ENCODE measurements at regions not wholly inside any gene's neighbourhood (a gene's known extent, or its start where the extent isn't known, plus 50 kb on each side); places are given as distances from the start of the nearest gene placed in this dataset.
"Not testable (repeated sequence)": the region's sequence is repeated elsewhere in the genome, so short reads cannot be mapped to it uniquely, and the experiment has no call there.

DNA sequence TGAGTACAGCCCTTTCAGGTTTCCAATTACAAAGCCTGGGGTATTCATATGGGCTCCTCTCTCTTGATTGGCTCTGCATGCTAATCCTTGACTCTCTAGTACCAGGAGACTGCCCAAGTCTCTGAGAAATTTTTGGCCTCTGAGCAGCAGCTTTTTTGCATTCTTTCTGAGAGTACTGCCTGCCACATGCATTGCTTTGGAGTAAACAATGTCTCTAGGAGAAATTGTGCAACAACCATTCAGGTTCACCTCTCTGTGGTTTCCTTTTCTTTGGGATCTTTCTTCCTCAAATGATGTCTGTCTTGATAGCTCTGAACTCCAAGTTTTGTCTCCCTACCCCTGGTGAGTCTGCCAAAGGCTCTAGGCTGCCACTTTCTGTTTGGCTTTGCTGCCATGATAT lies 115.8 kb upstream of the SETBP1 start:
- no peak for DNase-seq (ENCODE audit: extremely low read depth in 1 of 2, low read depth in 1 of 2)

DNA sequence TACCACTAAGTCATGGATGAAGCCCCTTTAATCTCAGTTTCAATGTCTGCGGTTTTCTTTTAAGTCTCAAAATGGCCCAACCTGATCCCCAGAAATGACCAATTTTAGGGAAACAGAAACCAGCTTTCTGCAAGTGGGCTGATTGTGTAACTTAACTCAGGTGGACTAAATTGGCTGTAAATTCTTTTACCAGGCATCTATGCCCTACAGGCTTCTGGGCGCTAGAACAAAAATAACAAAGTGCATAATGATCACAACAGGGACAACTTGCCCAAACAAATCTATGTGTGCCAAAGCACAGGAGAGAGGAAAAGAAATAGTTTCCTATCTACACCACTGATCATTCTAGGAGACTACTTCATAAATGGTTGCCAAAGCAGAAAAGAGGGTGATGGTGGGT lies 112.3 kb upstream of the SETBP1 start:
- no peak for DNase-seq (ENCODE audit: extremely low read depth in 1 of 2, low read depth in 1 of 2)

DNA sequence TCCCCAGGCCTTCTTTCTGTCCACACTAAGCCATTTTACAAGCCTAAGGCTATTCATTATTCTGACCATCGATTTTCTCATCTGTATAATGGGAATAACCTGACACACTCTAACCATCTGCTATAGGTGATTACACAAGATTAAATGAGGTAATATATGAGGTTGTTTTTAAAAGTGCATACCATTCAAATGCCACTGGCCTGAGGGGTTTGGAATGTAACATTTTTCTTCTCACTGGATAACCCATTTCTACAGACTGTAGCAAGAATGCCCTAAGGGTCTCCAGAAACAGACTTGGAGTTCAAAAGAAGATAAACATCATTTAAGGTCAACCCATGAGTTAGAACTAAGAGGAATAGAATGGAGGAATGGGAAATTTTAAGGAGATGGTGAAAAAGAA lies 111.7 kb upstream of the SETBP1 start:
- DNase-seq (ENCODE audit: extremely low read depth in 1 of 2, low read depth in 1 of 2): no peak

DNA sequence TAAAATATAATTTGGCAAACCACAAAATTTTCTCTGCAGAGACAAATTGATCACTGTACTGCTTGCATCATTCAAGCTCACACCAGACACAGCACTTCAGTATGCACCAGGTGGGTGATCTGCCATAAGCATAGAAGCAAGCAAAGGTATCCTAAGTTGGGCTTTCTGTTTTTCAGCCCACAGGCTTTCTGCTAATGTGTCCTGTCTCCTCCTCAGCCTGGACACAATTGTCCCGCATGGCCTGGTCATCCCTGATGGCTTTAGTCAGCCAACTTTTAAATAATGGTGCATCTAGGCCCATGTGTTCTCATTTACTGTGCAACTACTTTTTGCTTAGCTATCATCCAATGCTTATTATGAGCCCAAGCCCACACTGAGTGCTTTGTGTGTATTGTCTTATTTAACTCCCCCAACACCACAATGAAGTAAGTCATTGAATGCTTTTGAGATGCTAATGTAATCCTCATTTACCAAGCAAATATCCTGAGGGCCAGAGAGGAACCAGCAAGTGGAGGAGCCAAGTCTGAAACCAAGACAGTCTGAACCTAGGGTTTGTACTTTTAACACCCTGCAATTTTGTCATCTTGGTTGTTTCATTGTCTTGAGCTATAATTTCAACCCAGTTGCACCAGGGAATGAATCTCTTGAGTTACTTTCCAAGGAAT lies 111.2 kb upstream of the SETBP1 start:
- no peak for DNase-seq (ENCODE audit: extremely low read depth in 1 of 2, low read depth in 1 of 2)

DNA sequence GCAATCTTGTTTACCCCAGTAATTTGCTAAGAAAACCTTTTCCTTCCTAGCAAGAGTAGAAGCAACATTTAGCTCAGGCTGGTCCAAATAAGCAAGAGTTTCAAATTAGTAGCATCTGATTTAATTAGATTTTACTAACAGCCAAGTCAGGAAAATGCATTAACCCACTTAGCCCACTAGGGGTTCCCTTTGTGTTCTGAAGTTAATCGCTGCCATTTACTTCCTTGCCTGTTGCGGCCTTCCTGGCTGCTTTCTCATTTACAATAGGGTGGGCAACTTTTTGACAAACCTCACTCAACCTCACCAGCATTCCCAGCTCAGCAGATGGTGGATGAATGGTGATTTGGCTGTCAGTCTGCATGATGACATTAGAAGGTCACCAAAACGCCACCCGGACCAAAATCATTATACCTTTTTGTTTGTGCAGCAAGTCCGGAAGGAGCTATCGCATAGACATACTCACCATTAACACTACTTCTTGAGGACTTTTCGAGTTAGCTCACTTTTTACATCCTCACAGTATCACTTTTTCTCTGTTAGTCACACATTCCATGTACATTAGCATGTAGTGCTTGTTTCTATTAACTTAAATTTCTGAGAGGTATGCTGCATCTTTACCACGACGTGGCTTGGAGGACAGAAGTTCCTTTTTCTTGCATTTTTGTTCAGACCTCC lies 101.5 kb upstream of the SETBP1 start:
- DNase-seq (ENCODE audit: extremely low read depth in 1 of 2, low read depth in 1 of 2): no peak

DNA sequence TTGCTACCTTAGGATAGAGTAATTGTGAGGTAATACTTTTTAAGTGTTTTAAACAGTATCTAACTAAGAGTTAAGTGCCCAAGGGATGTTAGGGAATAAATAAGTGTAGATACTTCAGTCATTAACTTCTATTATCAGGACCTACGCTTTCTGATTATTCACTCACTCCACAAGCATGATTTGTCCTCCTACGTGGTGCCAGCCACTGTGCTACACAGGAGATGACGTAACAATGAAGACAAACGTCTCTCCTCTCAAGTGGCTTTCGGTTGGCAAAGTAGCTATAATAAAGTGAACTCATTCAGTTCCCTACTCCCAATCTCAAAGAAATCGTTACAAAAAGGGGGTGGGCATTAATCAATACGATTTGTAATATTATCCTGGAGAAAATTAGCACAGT lies 100.9 kb upstream of the SETBP1 start:
- DNase-seq (ENCODE audit: extremely low read depth in 1 of 2, low read depth in 1 of 2): no peak

DNA sequence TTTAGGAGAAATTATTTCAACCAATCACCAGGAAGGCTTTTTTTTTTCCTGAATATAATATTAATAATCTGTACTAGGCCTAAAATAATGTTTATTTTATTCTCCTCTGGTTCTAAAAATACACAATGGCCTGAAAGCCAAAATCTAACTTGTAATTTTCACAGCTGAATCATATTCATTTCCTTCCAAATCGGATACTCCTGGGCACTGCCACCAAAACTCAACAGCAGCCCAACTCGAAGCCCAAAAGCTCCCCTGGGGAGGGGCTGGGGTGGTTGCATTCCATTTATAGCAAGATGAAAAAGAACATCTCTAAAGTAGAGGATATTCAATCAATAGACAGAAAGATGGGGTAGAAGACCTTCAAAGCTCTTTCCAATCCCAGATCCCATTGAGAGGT lies 100.5 kb upstream of the SETBP1 start:
- DNase-seq (ENCODE audit: extremely low read depth in 1 of 2, low read depth in 1 of 2): no peak

DNA sequence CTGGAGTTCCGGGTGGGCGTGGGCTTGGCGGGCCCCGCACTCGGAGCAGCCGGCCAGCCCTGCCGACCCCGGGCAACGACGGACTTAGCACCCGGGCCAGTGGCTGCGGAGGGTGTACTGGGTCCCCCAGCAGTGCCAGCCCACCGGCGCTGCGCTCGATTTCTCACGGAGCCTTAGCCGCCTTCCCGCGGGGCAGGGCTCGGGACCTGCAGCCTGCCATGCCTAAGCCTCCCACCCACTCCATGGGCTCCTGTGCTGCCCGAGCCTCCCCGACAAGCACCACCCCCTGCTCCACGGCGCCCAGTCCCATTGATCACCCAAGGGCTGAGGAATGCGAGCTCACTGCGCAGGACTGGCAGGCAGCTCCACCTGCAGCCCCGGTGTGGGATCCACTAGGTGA lies 99.9 kb upstream of the SETBP1 start:
- DNase-seq (ENCODE audit: extremely low read depth in 1 of 2, low read depth in 1 of 2): not testable (repeated sequence)

DNA sequence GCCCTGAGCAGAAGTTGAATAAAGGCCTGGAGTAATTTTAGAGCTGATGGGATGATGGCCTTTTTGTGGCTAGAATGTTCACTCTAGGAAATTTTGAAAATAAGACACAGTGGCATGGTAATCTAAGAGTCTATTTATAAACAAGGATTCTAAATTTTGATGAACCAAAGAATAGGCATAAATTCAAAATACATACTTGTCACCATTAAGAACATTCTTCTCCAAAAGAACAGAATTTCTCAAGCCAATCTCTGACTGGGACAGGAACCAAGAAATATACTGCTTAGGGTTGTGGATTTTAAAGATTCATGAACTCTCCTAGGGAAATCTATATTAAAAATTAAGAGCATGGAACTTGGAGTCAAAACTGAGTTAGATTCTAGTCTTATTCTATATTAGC lies 98.2 kb upstream of the SETBP1 start:
- no peak for DNase-seq (ENCODE audit: extremely low read depth in 1 of 2, low read depth in 1 of 2)

DNA sequence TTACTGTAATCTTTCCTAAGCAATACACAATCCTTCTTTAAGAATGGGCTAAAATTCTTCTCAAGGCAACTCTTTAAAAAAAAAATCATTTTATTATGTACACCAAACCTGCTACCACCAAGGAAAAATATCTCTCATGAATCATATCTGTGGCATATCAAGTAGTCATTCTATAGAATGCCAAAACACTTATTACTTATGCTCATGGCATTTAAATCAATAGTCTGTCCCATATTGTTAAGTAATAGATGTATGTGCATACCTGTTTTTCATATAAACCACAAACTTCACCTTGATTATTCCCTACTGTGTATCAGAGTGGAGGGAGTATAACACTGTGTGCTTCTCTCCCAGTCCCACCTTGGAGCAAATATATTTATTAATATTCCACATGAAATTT lies 95.8 kb upstream of the SETBP1 start:
- DNase-seq (ENCODE audit: extremely low read depth in 1 of 2, low read depth in 1 of 2): no peak

DNA sequence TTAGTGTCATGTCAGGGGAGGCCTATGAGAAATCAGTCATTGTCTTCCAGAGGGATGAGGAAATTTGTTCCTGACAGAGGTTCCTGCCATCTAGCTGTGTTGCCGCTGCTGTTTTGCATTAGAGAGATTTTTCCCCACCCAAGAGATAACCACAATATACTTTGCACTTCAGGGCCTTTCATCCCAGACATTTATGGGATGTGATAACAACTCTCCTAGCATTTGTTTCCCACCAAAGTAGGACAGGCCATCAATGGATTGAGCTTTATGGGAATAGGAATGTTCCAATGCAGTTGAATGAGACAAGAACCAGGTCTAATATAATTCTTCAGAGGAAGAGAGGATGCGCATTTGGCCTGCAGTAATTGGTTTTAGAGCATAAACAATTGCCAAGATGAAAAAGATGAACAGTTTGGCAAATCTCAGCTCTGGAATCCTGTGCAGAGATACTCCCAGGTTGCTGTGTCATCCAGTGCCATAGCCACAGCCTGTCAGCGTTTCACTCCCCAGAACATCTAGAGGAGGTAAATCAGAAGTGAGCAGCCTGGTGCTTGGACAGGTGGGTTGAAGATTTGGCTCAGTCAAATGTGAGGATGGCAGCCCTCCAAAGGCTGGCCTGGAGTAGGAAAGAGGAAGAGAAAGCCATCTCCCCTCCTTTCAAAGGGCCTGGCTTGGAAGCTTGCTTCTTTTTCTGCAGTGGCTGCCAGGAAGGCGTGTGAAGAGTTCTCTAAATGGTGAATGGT lies 93.7 kb upstream of the SETBP1 start:
- no peak for DNase-seq (ENCODE audit: extremely low read depth in 1 of 2, low read depth in 1 of 2)

DNA sequence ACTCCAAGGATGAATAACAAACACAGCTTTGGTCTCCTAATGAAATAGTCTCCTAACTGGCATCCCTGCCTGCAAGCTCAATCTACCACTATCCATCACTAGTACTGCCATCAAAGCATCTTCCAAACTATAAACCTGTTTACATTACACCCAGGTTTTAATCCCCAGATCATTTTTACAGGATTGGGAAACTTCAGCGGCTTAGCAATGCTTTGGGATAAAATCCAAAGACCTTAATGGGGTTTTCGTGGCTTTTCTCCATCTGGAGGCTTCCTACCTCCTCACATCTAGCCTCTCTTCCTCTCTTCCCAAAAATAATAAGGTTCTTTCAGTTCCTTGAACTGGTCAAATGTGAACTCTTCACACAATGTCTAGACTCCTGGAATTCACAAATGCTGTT lies 92.2 kb upstream of the SETBP1 start:
- no peak for DNase-seq (ENCODE audit: extremely low read depth in 1 of 2, low read depth in 1 of 2)

DNA sequence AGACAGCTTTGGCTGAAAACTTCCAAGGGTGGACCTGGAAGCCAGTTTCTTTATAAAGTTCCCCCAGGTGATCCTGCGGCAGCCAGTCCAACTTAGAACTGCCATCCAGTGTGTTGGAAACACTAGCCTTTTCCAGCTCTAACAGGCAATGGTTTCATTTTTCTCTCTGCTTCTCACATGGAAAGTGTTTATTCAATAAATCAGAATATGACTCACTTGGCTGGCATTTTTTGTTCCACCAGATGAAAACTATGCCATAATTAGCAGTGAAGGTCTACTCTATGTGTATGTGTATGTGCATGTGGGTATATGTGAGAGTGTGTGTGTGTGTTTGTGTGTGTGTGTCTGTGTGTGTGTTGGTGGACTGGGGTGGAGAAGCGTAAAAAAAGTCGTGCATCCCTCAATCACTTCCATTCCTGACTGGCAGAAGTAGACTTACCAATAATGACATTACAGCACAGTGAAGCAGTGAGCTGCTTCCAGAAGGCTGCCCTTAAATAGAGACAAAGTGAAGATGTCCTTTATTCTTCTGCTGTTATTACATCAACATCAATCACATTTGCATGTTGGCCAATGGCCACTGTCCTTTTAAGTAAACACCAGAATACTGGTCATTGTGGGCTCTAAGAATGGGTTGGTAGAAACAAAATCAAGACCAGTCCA lies 90.9 kb upstream of the SETBP1 start:
- DNase-seq (ENCODE audit: extremely low read depth in 1 of 2, low read depth in 1 of 2): no peak

DNA sequence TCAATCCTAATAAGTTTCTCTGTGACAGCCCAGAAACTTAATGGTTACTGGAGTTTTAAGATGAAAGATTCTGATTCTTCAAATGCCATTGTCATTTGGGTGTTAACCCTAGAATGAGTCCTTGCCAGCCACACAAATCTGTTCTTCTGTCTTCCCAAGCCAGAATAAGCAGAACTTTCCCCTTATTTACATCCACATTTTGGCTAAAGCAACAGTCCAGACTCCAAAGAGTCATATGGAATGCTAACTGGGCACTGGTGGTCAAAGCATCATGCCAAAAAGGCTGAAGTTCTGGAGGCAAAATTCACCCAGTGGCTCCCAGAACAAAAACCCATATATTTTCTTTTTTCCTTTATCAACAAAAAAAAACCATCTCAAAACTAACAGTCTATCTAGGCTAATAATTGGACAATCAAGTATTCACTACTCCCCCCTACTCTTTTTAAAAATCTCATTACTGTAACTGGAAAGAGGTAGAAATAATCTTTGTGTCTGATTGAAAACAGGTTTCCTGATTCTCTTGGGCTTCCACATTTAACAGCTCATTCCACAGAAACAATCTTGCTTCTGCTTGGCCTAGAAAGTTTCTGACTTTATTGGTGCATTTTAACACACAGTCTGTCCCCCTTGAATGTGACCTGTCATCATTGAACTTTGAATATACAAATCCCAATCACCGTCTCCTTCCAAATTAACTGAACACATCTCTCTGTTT lies 89.6 kb upstream of the SETBP1 start:
- no peak for DNase-seq (ENCODE audit: extremely low read depth in 1 of 2, low read depth in 1 of 2)

DNA sequence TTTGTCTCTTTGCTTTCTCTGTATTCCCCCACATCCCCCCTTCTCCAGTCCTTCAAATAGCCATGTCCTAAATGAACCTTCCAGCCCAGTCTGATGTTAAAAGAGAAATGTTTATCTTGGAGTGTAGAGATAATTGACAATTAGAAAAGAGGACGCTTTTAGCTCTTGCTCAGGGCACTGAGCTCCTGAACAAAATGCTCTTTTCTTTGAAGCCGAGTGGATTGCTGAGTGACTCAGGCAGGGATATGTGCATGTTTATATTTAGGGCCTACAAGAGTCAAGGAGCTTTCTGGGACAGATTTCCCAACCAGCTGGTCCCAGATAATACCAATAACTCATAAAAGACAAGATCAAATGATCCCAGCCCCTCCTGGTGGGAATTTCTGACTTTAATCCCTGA lies 88.0 kb upstream of the SETBP1 start:
- DNase-seq (ENCODE audit: extremely low read depth in 1 of 2, low read depth in 1 of 2): no peak

DNA sequence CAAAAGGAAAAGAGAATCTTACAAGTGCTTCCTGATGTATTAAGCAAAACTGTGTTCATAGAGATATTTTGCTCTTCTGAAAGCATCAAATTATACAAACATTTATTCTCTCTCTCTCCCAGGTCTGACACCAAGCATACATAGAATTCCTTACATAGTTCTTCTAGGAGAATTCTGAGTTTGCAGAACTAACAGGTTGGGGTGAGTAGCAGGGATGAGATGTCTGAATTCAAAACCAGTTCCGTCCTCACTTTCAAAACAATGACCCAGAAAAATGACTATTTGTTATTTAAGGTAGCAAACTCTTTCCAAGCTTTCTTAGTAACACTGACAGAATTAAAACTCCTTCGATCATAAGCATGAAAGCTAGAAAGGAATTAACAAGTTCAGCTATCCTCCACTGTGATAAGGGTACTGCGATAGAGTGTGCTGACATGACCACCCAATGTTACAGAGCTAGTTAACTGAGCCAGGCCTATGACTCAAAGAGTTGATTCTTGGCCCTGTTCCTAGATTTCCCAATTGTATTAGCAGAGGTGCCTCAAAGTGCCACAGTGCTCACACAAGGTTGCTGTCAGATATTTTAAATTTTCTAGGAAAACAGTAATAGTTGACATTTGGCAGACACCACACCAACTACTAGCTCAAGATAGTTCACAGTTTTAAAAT lies 85.8 kb upstream of the SETBP1 start:
- no peak for DNase-seq (ENCODE audit: extremely low read depth in 1 of 2, low read depth in 1 of 2)

DNA sequence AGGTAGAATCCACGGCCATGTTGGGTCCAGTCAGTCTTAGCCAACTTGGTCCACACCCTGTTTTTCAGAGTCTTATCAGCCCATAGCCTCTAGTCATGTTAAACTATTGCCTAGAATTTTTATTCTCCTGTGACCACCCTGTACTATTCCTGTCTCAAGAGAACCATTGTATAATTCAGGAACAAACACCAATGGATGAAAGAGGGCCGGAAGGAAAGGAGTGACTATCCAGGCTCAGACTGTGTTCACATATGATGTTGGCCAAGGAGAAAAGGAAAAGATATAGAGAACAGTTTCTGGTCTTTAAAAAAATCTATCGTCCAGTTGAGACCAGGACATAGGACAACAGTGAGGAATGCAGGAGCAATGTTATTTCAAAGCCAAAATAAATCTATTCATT lies 82.9 kb upstream of the SETBP1 start:
- no peak for DNase-seq (ENCODE audit: extremely low read depth in 1 of 2, low read depth in 1 of 2)

DNA sequence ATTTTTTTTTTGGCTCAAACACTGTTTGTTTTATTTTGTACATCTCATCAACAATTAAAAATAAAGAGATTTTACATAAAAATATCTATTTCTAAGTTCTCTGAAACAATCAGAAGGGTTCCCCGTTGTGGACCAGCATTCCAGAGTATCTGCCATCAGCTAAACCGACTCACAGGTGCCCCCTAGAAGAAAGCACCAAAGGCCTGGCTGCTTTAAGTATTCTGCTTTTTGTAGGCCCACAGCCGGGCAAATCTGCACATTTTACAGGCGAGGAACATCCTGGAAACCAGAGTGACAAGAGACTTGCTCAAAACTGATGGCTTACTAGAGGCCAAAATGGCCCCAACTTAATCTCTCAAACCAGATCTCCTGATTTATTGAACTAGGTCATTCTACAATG lies 82.2 kb upstream of the SETBP1 start:
- no peak for DNase-seq (ENCODE audit: extremely low read depth in 1 of 2, low read depth in 1 of 2)

DNA sequence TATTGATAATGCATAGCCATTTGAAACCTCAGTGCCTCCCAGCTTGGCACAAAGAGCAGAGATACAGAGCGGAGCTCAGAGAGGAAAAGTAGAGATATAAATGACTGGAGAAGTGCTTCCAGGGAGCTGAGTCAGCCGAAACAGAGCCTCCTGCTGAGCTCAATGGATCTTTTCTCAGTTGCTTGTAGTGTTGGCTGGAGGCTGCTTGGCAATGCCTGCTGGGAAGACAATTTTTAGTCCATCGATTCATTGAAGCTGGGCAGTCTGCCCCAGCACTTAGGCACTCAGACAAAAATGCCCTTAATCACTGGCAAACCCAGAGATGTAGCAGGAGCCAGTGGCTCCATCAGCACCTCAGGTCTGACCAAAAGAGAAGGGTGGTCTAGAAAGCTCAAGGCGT lies 81.3 kb upstream of the SETBP1 start:
- no peak for DNase-seq (ENCODE audit: extremely low read depth in 1 of 2, low read depth in 1 of 2)

DNA sequence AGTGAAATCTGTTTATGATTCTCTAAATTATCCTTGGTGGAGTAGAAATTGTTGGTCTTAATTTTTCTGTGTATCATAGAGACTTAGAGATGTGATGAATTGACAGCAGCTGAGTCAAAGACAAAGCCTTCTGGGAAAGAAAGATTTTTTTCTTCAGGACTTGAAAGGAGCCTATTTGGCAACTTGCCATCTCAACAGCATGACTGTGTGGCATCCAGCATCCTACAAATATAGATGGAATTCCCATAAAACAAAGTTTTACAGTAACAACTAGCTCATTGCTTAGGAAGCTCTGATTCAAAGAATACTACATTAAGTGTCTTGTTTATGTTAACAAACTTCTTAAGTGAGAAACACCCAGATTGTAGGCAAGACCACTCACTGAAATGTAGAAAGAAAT lies 79.2 kb upstream of the SETBP1 start:
- DNase-seq (ENCODE audit: extremely low read depth in 1 of 2, low read depth in 1 of 2): no peak

DNA sequence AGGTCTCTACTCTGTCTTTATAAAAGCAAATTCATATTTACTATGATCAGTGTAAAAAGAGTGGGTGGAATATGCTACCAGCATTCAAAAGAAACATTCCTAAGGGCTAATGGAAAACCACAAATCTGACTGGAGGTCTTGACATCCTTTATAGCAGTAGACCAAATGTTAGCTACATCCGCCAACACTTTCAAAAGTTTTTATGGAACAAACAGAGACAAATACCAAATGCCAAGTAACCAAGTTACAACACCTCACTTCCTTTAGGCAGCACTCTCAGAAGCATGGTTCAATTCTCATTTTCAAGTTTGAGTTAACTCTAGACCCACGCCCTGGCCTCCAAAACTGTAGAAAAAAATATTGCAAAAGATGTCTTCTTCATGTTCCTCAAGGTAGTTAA lies 78.3 kb upstream of the SETBP1 start:
- no peak for DNase-seq (ENCODE audit: extremely low read depth in 1 of 2, low read depth in 1 of 2)
